GM13976 (cell line): ENCODE measurements at regions not wholly inside any gene's neighbourhood (a gene's known extent, or its start where the extent isn't known, plus 50 kb on each side); places are given as distances from the start of the nearest gene placed in this dataset.

Experiments used
- DNase-seq: peaks from one replicate; pipeline ENCODE4 v3.0.0; 2012; ENCODE audit warnings: low spot score
- in situ Hi-C: fragments of 300-500 bp; cut with MboI; formaldehyde crosslinking; loops from one replicate; pipeline ENCODE4 v1.12.0; 2022; ENCODE audit warnings: low sequenced_read_pairs, mixed read lengths, inconsistent platforms; ENCODE audit not compliant: unreplicated experiment
- TF ChIP-seq, protein P1 (sequence below): IDR thresholded peaks from 2 replicates; pipeline ENCODE4 v1.5.1; 2012; ENCODE audit warnings: borderline replicate concordance, mild to moderate bottlenecking; ENCODE audit not compliant: insufficient read depth; ENCODE audit errors: extremely low read depth, missing control alignments, control extremely low read depth

DNA sequence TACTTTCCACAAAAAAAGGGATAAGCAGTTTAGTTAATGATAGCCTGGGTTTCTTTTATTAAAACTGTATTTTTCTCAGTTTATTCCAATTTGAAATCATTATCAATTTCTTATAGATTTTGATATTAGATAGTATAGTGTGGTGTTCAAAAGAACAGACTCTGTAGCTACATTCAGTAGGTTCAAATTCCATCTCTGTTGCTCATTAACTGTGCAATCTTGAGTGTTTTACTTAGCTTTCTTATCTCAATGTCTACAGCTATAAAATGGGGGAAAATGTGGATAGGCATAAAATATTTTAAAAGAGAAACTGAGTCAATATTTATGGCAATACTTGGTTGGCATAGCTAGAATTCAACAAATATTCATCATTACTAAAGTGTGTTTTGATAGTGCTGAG is 86.9 kb upstream of the SEMA3A start:
- TF ChIP-seq, protein P1, sequence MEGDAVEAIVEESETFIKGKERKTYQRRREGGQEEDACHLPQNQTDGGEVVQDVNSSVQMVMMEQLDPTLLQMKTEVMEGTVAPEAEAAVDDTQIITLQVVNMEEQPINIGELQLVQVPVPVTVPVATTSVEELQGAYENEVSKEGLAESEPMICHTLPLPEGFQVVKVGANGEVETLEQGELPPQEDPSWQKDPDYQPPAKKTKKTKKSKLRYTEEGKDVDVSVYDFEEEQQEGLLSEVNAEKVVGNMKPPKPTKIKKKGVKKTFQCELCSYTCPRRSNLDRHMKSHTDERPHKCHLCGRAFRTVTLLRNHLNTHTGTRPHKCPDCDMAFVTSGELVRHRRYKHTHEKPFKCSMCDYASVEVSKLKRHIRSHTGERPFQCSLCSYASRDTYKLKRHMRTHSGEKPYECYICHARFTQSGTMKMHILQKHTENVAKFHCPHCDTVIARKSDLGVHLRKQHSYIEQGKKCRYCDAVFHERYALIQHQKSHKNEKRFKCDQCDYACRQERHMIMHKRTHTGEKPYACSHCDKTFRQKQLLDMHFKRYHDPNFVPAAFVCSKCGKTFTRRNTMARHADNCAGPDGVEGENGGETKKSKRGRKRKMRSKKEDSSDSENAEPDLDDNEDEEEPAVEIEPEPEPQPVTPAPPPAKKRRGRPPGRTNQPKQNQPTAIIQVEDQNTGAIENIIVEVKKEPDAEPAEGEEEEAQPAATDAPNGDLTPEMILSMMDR = no peak
- in situ Hi-C loops = no loop called here
- no peak for DNase-seq

DNA sequence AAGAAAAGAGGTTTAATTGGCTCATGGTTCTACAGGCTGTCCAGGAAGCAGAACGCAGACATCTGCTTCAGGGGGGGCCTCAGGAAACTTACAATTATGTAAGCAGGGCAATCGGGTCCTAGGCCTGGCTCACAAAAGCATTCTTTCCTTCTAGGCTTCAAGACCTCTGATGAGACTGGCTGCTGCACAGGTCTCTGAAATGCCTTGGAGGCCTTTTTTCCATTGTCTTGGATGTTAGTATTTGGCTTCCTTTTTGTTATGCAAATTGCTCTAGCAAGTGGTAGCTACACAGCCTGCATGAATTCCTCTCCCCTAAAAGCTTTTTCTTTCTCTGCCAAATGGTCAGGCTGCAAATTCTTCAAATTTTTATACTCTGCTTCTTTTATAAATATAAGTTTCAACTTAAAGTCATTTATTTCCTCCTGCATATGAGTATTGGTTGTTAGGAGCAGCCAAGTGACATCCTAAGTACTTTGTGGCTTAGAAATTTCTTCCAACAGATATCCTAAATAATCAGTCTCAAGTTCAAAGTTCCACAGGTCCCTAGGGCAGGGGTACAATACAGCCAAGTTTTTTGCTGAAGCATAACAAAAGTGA is 83.1 kb upstream of the SEMA3A start:
- TF ChIP-seq, protein P1 = no peak
- in situ Hi-C loops = no loop called here
- no peak for DNase-seq

DNA sequence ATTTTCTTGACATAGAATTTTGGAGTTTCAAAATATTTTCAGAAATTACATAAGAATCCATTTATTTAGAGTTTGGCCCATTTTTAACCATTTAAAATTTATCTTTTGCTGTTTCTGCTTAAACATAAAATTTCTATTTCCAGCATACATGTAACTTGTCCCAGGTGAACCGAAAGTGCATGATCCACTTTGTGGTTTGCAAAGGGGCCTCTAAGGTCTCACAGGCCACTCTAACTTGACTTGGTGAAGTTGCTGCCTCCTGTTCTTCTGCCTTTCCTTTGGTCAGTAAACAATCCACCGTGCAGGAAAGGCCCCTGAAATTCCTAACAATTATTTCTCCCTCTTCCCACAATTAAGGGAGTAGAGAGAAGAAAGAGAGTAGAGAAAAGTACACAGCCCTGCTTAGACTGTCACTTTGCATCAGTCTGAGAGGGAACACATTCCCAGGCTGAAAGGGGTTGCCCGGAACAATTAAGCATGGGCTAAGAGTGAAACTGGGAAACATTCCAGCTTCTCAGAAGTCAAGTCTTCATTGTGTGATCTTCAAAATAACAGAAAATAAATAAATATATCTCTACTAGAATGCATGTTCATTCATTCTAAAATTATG is 79.5 kb upstream of the SEMA3A start:
- in situ Hi-C loops = no loop called here
- DNase-seq = no peak
- TF ChIP-seq, protein P1 = no peak

DNA sequence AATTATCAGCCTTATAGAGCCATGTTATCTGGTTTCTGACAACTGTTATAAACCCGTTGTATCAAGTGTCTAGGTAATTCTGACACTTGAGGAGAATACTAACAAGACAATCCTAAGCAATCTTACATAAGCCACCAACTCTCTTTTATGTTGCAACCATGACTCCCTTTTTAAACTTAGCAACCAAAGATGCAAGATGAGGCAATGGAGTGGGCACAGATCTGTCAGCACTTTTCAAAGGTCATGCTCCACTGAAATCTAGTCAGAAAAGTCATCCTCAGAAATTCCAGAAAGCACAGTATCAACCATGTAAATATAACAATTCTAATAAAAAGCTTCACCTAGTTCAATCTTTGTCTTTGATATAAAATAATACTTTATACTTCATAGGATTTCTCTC is 77.0 kb upstream of the SEMA3A start:
- no peak for DNase-seq
- in situ Hi-C loops = no loop called here
- TF ChIP-seq, protein P1 = no peak

DNA sequence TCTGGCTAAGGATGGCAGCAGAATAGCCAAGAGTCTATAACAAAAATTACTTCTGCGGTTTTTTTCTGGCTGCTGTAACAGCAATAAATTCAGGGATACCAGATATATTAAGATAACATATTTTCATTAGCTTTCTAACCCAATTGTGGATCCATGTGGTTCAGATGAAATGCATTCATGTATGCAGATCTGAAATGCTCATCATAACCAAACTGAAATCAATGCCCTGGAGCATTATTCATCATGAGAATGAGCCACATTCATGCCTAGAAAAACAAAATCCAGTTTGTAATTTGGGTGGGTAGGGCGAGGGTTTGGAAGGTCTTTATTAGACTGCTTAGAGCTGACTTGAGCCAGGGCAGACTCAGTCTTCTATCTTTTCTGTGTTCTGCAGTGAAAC is 69.8 kb upstream of the SEMA3A start:
- in situ Hi-C loops = no loop called here
- DNase-seq = no peak
- TF ChIP-seq, protein P1 = no peak

DNA sequence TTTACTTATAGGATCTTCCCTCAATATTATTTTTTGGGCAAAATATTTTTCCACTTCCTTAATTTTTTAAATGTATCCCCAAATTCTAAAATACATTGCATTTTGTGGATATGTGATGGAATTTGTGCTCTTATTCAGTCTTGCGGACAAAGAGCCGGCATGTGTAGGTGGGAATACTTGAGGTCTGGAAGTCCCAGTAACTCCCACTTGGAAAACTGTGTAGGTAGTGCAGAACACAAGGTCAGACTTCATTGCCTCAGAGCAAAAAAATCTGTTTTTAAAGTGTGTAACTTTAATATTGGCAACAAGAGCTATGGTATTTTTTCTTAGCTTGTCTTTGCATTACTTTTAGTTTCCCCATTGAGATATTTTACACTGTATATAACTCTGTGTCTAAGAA is 68.5 kb upstream of the SEMA3A start:
- DNase-seq = no peak
- in situ Hi-C loops = no loop called here
- TF ChIP-seq, protein P1 = no peak
